Astrocyte of the spinal cord (primary cell): ENCODE measurements at regions not wholly inside any gene's neighbourhood (a gene's known extent, or its start where the extent isn't known, plus 50 kb on each side); places are given as distances from the start of the nearest gene placed in this dataset.

Experiments
- DNase-seq: peaks from one replicate; pipeline ENCODE4 v3.0.0; 2011; ENCODE audit warnings: low read depth, low spot score
- H3K4me3 ChIP-seq: 2 replicates; pipeline ENCODE4 v1.5.1; 2011; ENCODE audit warnings: low read depth, mild to moderate bottlenecking, low read length, moderate library complexity
- in situ Hi-C: cut with HindIII; loops from 2 replicates; pipeline ENCODE4 v1.10.0; 2017; ENCODE audit warnings: low sequenced_read_pairs
- TF ChIP-seq, protein P1 (sequence below): IDR thresholded peaks from 2 replicates; pipeline ENCODE4 v1.5.1; 2012; ENCODE audit warnings: low read depth, mild to moderate bottlenecking, low read length, inconsistent platforms

GRCh38 chr13:61002686-61003085 is 413.0 kb downstream of the PCDH20 start:
- in situ Hi-C loops: no loop called here
- H3K4me3 ChIP-seq: no peak overlapping the region
- TF ChIP-seq, protein P1, sequence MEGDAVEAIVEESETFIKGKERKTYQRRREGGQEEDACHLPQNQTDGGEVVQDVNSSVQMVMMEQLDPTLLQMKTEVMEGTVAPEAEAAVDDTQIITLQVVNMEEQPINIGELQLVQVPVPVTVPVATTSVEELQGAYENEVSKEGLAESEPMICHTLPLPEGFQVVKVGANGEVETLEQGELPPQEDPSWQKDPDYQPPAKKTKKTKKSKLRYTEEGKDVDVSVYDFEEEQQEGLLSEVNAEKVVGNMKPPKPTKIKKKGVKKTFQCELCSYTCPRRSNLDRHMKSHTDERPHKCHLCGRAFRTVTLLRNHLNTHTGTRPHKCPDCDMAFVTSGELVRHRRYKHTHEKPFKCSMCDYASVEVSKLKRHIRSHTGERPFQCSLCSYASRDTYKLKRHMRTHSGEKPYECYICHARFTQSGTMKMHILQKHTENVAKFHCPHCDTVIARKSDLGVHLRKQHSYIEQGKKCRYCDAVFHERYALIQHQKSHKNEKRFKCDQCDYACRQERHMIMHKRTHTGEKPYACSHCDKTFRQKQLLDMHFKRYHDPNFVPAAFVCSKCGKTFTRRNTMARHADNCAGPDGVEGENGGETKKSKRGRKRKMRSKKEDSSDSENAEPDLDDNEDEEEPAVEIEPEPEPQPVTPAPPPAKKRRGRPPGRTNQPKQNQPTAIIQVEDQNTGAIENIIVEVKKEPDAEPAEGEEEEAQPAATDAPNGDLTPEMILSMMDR: no peak
- no peak for DNase-seq

GRCh38 chr13:60990032-60990733 is 425.5 kb downstream of the PCDH20 start:
- DNase-seq: no peak
- in situ Hi-C loops: no loop called here
- TF ChIP-seq, protein P1: no peak
- H3K4me3 ChIP-seq: no peak overlapping the region

DNA sequence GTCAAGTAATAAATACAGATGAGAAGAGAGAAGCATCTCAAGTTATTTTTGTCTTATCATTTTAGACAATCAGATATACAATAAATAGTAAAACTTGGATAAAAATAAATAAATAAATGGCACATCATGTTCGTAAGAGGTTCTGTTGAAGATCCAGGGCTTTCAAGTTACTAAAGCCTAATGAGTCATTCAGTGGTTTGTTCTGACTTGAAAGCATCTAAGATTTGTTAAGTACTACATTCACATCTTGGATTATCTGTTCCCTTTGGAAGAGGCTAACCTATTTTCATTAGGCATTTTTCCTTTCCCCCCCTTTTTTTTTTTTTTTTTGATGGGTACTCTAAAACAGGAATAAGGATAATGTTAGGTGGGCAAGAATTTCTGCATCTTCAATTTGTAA is 429.3 kb downstream of the PCDH20 start:
- in situ Hi-C loops: no loop called here
- no peak overlapping the region for H3K4me3 ChIP-seq
- DNase-seq: no peak
- TF ChIP-seq, protein P1: no peak

DNA sequence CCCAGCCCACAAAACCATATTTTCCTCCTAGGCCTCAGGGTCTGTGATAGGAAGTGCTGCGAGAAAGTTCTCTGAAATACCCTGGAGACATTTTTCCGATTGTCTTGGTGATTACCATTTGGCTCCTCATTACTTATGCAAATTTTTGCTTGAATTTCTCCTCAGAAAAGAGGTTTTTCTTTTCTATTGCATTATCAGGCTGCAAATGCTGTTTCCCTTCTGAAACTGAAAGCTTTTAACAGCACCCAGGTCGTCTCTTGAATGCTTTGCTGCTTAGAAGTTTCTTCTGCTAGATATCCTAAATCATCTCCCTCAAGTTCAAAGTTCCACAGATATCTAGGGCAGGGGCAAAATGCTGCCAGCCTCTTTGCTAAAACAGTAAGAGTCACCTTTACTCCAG is 434.2 kb downstream of the PCDH20 start:
- in situ Hi-C loops: no loop called here
- no peak overlapping the region for H3K4me3 ChIP-seq
- no peak for DNase-seq
- TF ChIP-seq, protein P1: no peak

DNA sequence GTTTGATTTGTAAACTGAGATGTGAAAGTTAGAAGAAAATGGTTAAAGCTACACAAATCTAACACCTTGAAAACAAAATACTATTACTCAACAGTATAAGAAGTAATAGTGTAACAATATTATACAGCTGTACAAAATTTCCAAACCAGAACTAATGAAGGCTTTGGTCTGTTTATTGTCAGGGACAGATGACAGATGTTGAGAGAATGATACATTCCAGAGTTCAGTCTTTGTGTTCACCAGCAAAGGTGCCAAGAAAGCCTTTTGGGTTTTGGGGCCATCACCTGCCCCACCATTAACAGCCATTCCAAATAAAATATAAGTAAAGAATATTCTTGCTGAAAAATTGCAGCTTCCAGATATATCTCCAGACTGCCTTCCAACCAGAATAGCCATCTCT is 439.3 kb downstream of the PCDH20 start:
- TF ChIP-seq, protein P1: no peak
- in situ Hi-C loops: no loop called here
- no peak overlapping the region for H3K4me3 ChIP-seq
- no peak for DNase-seq

DNA sequence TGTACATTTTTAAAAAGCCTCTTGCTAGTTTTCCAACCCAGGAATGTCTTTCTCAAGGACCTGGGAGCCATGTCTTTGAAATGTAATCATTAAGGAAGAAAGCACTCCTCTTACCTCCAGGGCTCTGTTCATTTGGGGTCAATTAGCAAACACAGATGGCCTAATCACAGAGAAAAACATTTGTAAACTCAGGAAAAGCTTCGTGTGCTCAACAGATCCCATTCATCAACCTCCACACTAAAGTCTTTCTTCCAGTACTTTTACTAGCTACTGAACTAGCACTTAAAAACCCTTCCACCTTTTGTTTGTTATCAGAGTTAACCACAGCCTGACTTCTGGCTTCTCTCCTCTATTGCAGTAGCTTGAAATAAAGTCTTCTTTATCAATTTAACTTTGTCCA is 441.4 kb downstream of the PCDH20 start:
- no peak for DNase-seq
- no peak overlapping the region for H3K4me3 ChIP-seq
- in situ Hi-C loops: no loop called here
- TF ChIP-seq, protein P1: no peak
